OCI-LY7 (cell line): ENCODE measurements at regions not wholly inside any gene's neighbourhood (a gene's known extent, or its start where the extent isn't known, plus 50 kb on each side); places are given as distances from the start of the nearest gene placed in this dataset.
"Not testable (repeated sequence)": the region's sequence is repeated elsewhere in the genome, so short reads cannot be mapped to it uniquely, and the experiment has no call there.

Experiments
- BruUV-seq: library from RNA; stranded (reverse); fragments of 400-500 nt; replicated peaks from 2 replicates; lab custom pipeline; 2021; lab: Mats Ljungman, UMichigan
- CTCF ChIA-PET: fragments of 300-600 bp; sonication (Branson Sonifier 250); formaldehyde crosslinking; loops from one replicate; lab custom pipeline; 2022; ENCODE audit warnings: antibody characterized with exemption; ENCODE audit not compliant: unreplicated experiment; lab: Charles Lee
- POLR2A ChIA-PET: fragments of 300-600 bp; sonication (Branson Sonifier 250); formaldehyde crosslinking; loops from one replicate; lab custom pipeline; 2022; ENCODE audit warnings: antibody characterized with exemption; lab: Charles Lee
- DNase-seq: peaks from one replicate; pipeline ENCODE4 v3.0.0-alpha.2; 2015; ENCODE audit warnings: low spot score
- H2AFZ ChIP-seq: fragments of 200-600 bp; sonication (generic), shearing (Covaris generic); 2 replicates; pipeline ENCODE4 v1.6.1; 2014; ENCODE audit warnings: mild to moderate bottlenecking, antibody characterized with exemption, low read length, moderate library complexity
- H3K27ac ChIP-seq: fragments of 200-600 bp; sonication (generic); 2 replicates; pipeline ENCODE4 v1.5.1; 2014; ENCODE audit warnings: mixed run types, low read depth, mild to moderate bottlenecking, moderate library complexity, low read length, inconsistent platforms; ENCODE audit not compliant: poor library complexity, severe bottlenecking
- H3K36me3 ChIP-seq: fragments of 200-600 bp; sonication (generic); 2 replicates; pipeline ENCODE4 v1.6.1; 2014; ENCODE audit warnings: mild to moderate bottlenecking, antibody characterized with exemption, low read length, moderate library complexity, mixed read lengths; ENCODE audit not compliant: insufficient read depth
- H3K4me1 ChIP-seq: fragments of 200-600 bp; sonication (generic); 2 replicates; pipeline ENCODE4 v1.5.1; 2014; ENCODE audit warnings: mild to moderate bottlenecking, low read length; ENCODE audit not compliant: insufficient read depth, poor library complexity, severe bottlenecking
- H3K4me2 ChIP-seq: fragments of 200-600 bp; sonication (generic); 2 replicates; pipeline ENCODE4 v1.6.1; 2014; ENCODE audit warnings: mild to moderate bottlenecking, low read length
- H3K4me3 ChIP-seq: fragments of 200-600 bp; sonication (generic); 2 replicates; pipeline ENCODE4 v1.5.1; 2014; ENCODE audit warnings: mild to moderate bottlenecking, low read depth, low read length; ENCODE audit not compliant: poor library complexity, severe bottlenecking
- H3K79me2 ChIP-seq: fragments of 200-600 bp; sonication (generic); 2 replicates; pipeline ENCODE4 v1.6.1; 2016; ENCODE audit warnings: low read depth, mild to moderate bottlenecking, low read length, moderate library complexity, mixed read lengths; ENCODE audit not compliant: insufficient read depth
- H3K9me2 ChIP-seq: fragments of 200-600 bp; sonication (generic); 2 replicates; pipeline ENCODE4 v1.6.1; 2016; ENCODE audit warnings: mild to moderate bottlenecking, low read length, mixed read lengths; ENCODE audit not compliant: insufficient read depth
- H3K9me3 ChIP-seq: fragments of 200-600 bp; sonication (generic); 2 replicates; pipeline ENCODE4 v1.6.1; 2014; ENCODE audit warnings: mild to moderate bottlenecking, mixed run types, low read length, mixed read lengths
- H4K20me1 ChIP-seq: fragments of 200-600 bp; sonication (generic); 2 replicates; pipeline ENCODE4 v1.6.1; 2014; ENCODE audit warnings: mild to moderate bottlenecking, antibody characterized with exemption, low read length, moderate library complexity, mixed read lengths; ENCODE audit not compliant: insufficient read depth
- CTCF ChIP-seq: fragments of 200-600 bp; sonication (generic); conservative IDR thresholded peaks from 2 replicates; pipeline ENCODE4 v1.5.1; 2014; ENCODE audit warnings: mild to moderate bottlenecking, antibody characterized with exemption, low read length, moderate library complexity, mixed read lengths
- EZH2phosphoT487 ChIP-seq: fragments of 200-600 bp; sonication (generic); IDR thresholded peaks from 2 replicates; pipeline ENCODE4 v1.6.1; 2018; ENCODE audit warnings: low read depth, borderline replicate concordance, mild to moderate bottlenecking, mixed run types, antibody characterized with exemption, low read length, moderate library complexity, mixed read lengths
- intact Hi-C: fragments of 100-400 bp; cut with micrococcal nuclease; formaldehyde crosslinking; loops from one replicate; pipeline ENCODE4 v1.10.0; 2022; ENCODE audit not compliant: unreplicated experiment

- Histone ChIP-seq H3K79me2 (no peaks in the 10 kb centered on the region), H3K9me3 (no peaks in the 10 kb centered on the region), H3K4me3 (peak overlapping the region; percentile 35), H3K4me2 (peak overlapping the region; percentile 26; the same call in 1 of the 2 replicates), H3K4me1 (no peaks in the 10 kb centered on the region), H3K9me2 (no peaks in the 10 kb centered on the region), H3K36me3 (no peaks in the 10 kb centered on the region), H4K20me1 (no peaks in the 10 kb centered on the region), H2AFZ (peak overlapping the region; percentile 46; the same call in 1 of the 2 replicates), H3K27ac (no peak overlapping the region)
- ChIA-PET POLR2A (no interaction called here), CTCF (no interaction called here)
- intact Hi-C loops = no loop called here
- DNase-seq = peak; percentile 56
- TF ChIP-seq CTCF (0 out of 2 replicates have a peak, but pooled peaks have one; percentile 12), EZH2phosphoT487 (no peak)
- no TSS peak for BruUV-seq
Observed at GRCh38 chr15:77944002-77944867, 133.3 kb downstream of the TBC1D2B start.

DNA sequence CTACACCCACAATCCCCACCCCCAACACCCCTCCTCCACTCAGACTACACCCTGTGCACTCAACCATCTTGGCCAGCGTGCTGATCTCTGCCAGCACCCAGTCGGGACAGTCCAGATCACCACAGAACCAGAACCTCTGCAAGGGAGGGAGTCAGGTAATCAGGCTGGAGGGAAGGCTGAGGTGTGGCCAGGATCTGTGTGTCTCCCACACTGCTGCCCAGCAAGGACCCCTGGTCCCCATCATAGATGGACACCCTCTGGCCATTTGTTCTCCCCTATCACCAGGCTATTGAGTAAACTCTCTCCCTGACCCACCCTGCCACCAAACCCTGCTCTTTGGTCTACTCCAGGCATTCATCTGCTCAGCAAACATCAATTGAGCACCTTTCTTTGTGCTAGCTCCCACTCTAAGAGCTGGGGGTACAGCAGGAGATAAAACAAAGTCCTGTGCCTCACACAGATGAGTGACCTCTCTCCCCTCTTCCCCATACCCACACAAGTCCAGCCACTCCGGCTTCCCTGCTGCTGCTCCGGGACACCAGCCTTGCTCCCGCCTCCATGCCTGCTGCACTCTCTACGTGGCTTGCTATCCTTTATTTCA, 134.8 kb downstream of the TBC1D2B start:
- ChIA-PET CTCF (no interaction called here), POLR2A (no interaction called here)
- intact Hi-C loops = no loop called here
- Histone ChIP-seq H3K9me3 (no peaks in the 10 kb centered on the region), H2AFZ (no peak overlapping the region), H3K79me2 (no peaks in the 10 kb centered on the region), H3K4me3 (no peak overlapping the region), H3K4me1 (no peaks in the 10 kb centered on the region), H3K27ac (no peak overlapping the region), H3K4me2 (no peak overlapping the region), H4K20me1 (no peaks in the 10 kb centered on the region), H3K36me3 (no peaks in the 10 kb centered on the region), H3K9me2 (no peaks in the 10 kb centered on the region)
- TF ChIP-seq CTCF (no peak), EZH2phosphoT487 (no peak)
- BruUV-seq = no TSS peak
- DNase-seq = no peak

GRCh38 chr15:77941090-77941827, 136.3 kb downstream of the TBC1D2B start:
- BruUV-seq, H3K27ac ChIP-seq, H3K4me2 ChIP-seq, H3K4me1 ChIP-seq, intact Hi-C loops, H2AFZ ChIP-seq, H3K9me2 ChIP-seq, H3K36me3 ChIP-seq, H4K20me1 ChIP-seq, POLR2A ChIA-PET, H3K79me2 ChIP-seq, H3K9me3 ChIP-seq, CTCF ChIA-PET, DNase-seq, H3K4me3 ChIP-seq: not testable (repeated sequence)
